Trophoblast cell (in vitro differentiated cells and primary cell): ENCODE measurements at regions not wholly inside any gene's neighbourhood (a gene's known extent, or its start where the extent isn't known, plus 50 kb on each side); places are given as distances from the start of the nearest gene placed in this dataset.
"Not testable (repeated sequence)": the region's sequence is repeated elsewhere in the genome, so short reads cannot be mapped to it uniquely, and the experiment has no call there.

ENCODE experiments used
- DNase-seq, 2 donors: peaks; one replicate each; pipeline ENCODE4 v3.0.0-alpha.2; 2016
- H2AFZ ChIP-seq: 2 replicates; pipeline ENCODE4 v1.6.1; 2013; ENCODE audit warnings: low read length, moderate library complexity, mild to moderate bottlenecking; ENCODE audit not compliant: insufficient read depth, poor library complexity
- H2AK5ac ChIP-seq: 2 replicates; pipeline ENCODE4 v1.6.1; 2013; ENCODE audit warnings: mild to moderate bottlenecking, low read length
- H2BK120ac ChIP-seq: 2 replicates; pipeline ENCODE4 v1.6.1; 2013; ENCODE audit warnings: low read length, mild to moderate bottlenecking, moderate library complexity; ENCODE audit not compliant: insufficient read depth, poor library complexity
- H2BK12ac ChIP-seq: 2 replicates; pipeline ENCODE4 v1.6.1; 2013; ENCODE audit warnings: mild to moderate bottlenecking, low read length, moderate library complexity
- H2BK5ac ChIP-seq: 2 replicates; pipeline ENCODE4 v1.6.1; 2013; ENCODE audit warnings: low read length, low read depth, moderate library complexity, mild to moderate bottlenecking; ENCODE audit not compliant: poor library complexity
- H3K14ac ChIP-seq: 2 replicates; pipeline ENCODE4 v1.6.1; 2013; ENCODE audit warnings: mild to moderate bottlenecking, low read length
- H3K18ac ChIP-seq: 2 replicates; pipeline ENCODE4 v1.6.1; 2013; ENCODE audit warnings: mild to moderate bottlenecking, low read length
- H3K23ac ChIP-seq: 2 replicates; pipeline ENCODE4 v1.6.1; 2013; ENCODE audit warnings: low read length
- H3K27ac ChIP-seq: 2 replicates; pipeline ENCODE4 v1.5.1; 2013; ENCODE audit warnings: low read depth, mild to moderate bottlenecking, inconsistent platforms, low read length, moderate library complexity
- H3K27me3 ChIP-seq: 2 replicates; pipeline ENCODE4 v1.6.1; 2013; ENCODE audit warnings: inconsistent platforms, mild to moderate bottlenecking, low read length, moderate library complexity; ENCODE audit not compliant: insufficient read depth
- H3K36me3 ChIP-seq, 2 experiments: 1 replicate in 1 of 2; 2 replicates in 1 of 2; pipeline ENCODE4 v1.6.1; 2013; ENCODE audit warnings: low read length in 2 of 2, mild to moderate bottlenecking in 2 of 2, moderate library complexity in 1 of 2; ENCODE audit not compliant: insufficient read depth in 2 of 2, control insufficient read depth in 1 of 2
- H3K4ac ChIP-seq: 2 replicates; pipeline ENCODE4 v1.6.1; 2013; ENCODE audit warnings: low read depth, mild to moderate bottlenecking, low read length, moderate library complexity
- H3K4me1 ChIP-seq, 2 experiments: 1 replicate in 1 of 2; 2 replicates in 1 of 2; pipeline ENCODE4 v1.6.1; 2013; ENCODE audit warnings: low read length in 2 of 2, mild to moderate bottlenecking in 2 of 2, moderate library complexity in 1 of 2; ENCODE audit not compliant: insufficient read depth in 2 of 2, control insufficient read depth in 1 of 2
- H3K4me2 ChIP-seq: 2 replicates; pipeline ENCODE4 v1.6.1; 2013; ENCODE audit warnings: inconsistent platforms, mild to moderate bottlenecking, low read length, moderate library complexity
- H3K4me3 ChIP-seq: 2 replicates; pipeline ENCODE4 v1.5.1; 2013; ENCODE audit warnings: mild to moderate bottlenecking, low read depth, low read length, inconsistent platforms
- H3K79me1 ChIP-seq: one replicate; pipeline ENCODE4 v1.6.1; 2013; ENCODE audit warnings: low read length
- H3K79me2 ChIP-seq: 2 replicates; pipeline ENCODE4 v1.6.1; 2013; ENCODE audit warnings: low read length, mild to moderate bottlenecking; ENCODE audit not compliant: control insufficient read depth, insufficient read depth, poor library complexity
- H3K9ac ChIP-seq: 2 replicates; pipeline ENCODE4 v1.6.1; 2013; ENCODE audit warnings: mild to moderate bottlenecking, low read length
- H3K9me3 ChIP-seq: 2 replicates; pipeline ENCODE4 v1.6.1; 2013; ENCODE audit warnings: low read depth, mild to moderate bottlenecking, control low read depth, inconsistent platforms, low read length; ENCODE audit not compliant: insufficient read depth
- H4K12ac ChIP-seq: 2 replicates; pipeline ENCODE4 v1.6.1; 2013; ENCODE audit warnings: low read depth, mild to moderate bottlenecking, low read length, moderate library complexity
- H4K8ac ChIP-seq: 2 replicates; pipeline ENCODE4 v1.6.1; 2013; ENCODE audit warnings: low read depth, mild to moderate bottlenecking, low read length, moderate library complexity
- H4K91ac ChIP-seq: one replicate; pipeline ENCODE4 v1.6.1; 2013; ENCODE audit warnings: low read depth, mild to moderate bottlenecking, low read length, moderate library complexity
- WGBS: extraction: QIAGEN DNeasy Blood & Tissue Kit; methylation state at CpG from one replicate; pipeline ENCODE4 v1.1.7; 2013; ENCODE audit warnings: missing lambda C conversion rate; ENCODE audit not compliant: insufficient read length, insufficient coverage; ENCODE audit errors: extremely low coverage; 5-methylcytosine and 5-hydroxymethylcytosine counted together

DNA sequence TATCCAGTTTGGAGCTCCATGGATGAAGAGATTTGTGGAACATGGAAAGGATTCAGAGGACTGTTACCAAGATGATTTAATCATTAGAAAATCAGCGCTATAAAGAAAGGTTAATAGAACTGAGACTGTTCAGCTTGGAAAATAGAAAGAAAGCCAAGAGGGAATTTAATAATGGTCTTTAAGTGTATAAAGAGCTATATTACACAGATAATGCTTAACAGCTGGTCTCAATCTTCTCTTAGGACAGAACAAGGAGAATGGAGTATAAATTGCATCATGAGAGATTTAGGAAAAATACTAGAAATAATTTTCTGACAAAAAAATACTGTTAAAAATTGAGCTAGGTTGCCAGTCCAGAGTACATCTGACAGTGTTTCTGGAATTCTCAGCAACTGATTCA, 91.3 kb upstream of the MAGEC2 start:
- Histone ChIP-seq H3K36me3 (no peaks in the 10 kb centered on the region), H2BK120ac (no peak overlapping the region), H3K18ac (no peak overlapping the region), H3K4me3 (no peak overlapping the region), H2AFZ (no peak overlapping the region), H2AK5ac (no peak overlapping the region), H2BK12ac (no peak overlapping the region), H3K4ac (no peak overlapping the region), H3K9ac (no peak overlapping the region), H3K14ac (no peak overlapping the region), H3K79me1 (no peaks in the 10 kb centered on the region), H2BK5ac (no peak overlapping the region), H3K23ac (no peak overlapping the region), H3K27me3 (no peaks in the 10 kb centered on the region), H4K8ac (no peak overlapping the region), H3K79me2 (no peaks in the 10 kb centered on the region), H3K27ac (no peak overlapping the region), H4K12ac (no peak overlapping the region), H3K4me2 (no peak overlapping the region), H4K91ac (no peak overlapping the region), H3K4me1 (no peaks in the 10 kb centered on the region), H3K9me3 (no peaks in the 10 kb centered on the region)
- no peak for DNase-seq
- WGBS: no CpG with 5 or more reads among the region's 1 CpG

DNA sequence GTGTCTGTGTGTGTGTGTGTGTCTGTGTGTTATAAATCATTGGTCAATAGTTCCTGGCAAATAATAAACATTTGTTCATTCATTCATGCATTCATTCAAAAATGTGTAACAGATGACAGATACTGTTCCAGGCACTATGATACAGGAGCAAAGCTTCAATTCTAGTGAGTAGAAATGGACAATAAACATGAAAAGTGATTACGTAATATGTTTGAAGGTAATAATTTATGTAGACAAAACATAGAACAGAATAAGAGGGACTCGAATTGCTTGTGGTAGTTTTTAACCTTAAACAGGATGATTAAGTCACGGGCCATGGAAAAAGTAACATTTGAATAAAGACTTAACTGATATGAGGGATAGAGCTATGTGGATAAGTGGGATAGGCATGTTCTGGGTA, 90.1 kb upstream of the MAGEC2 start:
- no peaks in the 10 kb centered on the region for H3K27me3 ChIP-seq
- H3K9ac ChIP-seq: no peak overlapping the region
- H3K79me1 ChIP-seq: no peaks in the 10 kb centered on the region
- H3K36me3 ChIP-seq: no peaks in the 10 kb centered on the region
- no peak overlapping the region for H4K8ac ChIP-seq
- no peak overlapping the region for H3K14ac ChIP-seq
- no peaks in the 10 kb centered on the region for H3K79me2 ChIP-seq
- H4K12ac ChIP-seq: no peak overlapping the region
- H3K23ac ChIP-seq: no peak overlapping the region
- H2AFZ ChIP-seq: no peak overlapping the region
- H3K27ac ChIP-seq: no peak overlapping the region
- H3K18ac ChIP-seq: no peak overlapping the region
- no peak overlapping the region for H3K4ac ChIP-seq
- H4K91ac ChIP-seq: no peak overlapping the region
- no peak overlapping the region for H2BK12ac ChIP-seq
- no peak overlapping the region for H2AK5ac ChIP-seq
- H2BK120ac ChIP-seq: no peak overlapping the region
- H2BK5ac ChIP-seq: no peak overlapping the region
- no peak overlapping the region for H3K4me3 ChIP-seq
- H3K4me1 ChIP-seq: no peaks in the 10 kb centered on the region
- 100% methylated on average over 1 of the region's 3 CpGs for WGBS
- H3K9me3 ChIP-seq: no peaks in the 10 kb centered on the region
- H3K4me2 ChIP-seq: no peak overlapping the region
- DNase-seq: no peak

DNA sequence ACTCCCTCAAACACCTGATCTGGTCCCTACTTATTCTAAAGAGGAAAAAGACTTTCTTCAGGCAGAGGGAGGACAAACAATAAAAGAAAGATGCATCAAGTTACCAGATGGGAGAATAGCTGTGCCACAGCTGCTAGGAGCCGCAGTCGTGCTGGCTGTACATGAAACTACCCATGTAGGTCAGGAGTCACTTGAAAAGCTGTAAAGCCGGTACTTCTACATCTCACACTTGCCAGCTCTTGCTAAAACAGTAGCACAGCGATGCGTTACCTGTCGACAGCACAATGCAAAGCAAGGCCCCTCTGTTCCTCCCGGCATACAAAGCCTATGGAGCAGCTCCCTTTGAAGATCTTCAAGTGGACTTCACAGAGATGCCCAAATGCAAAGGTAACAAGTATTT, 65.1 kb upstream of the MAGEC2 start:
- not testable (repeated sequence) for H2AK5ac ChIP-seq, H3K18ac ChIP-seq, DNase-seq, H3K9me3 ChIP-seq, H4K8ac ChIP-seq, H3K4ac ChIP-seq, H3K79me1 ChIP-seq, H2BK5ac ChIP-seq, H3K4me2 ChIP-seq, H4K91ac ChIP-seq, H3K14ac ChIP-seq, H3K36me3 ChIP-seq, H4K12ac ChIP-seq, H3K27me3 ChIP-seq, H3K79me2 ChIP-seq, H3K9ac ChIP-seq, H3K27ac ChIP-seq, H3K23ac ChIP-seq, H3K4me1 ChIP-seq, H2AFZ ChIP-seq, H2BK12ac ChIP-seq, H3K4me3 ChIP-seq, H2BK120ac ChIP-seq
- WGBS: no CpG with 5 or more reads among the region's 7 CpGs

DNA sequence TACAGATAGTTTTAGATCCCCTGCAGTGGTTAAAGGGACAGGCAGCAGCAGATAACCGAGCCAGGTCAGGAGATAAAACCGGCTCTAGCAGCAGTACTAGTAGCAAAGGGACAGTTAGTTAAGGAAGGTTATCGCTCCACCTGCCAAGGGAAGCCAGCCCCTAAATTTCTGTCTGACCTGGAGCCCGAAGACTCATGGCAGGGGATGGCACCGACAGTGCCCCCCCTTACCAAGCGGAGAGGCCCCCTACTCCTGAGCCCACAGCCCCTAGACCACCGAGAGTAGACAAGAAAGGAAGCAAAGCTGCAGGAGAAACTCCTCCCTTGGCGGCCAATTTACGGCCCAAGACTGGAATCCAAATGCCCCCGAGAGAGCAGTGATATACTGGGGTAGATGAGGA, 61.3 kb upstream of the MAGEC2 start:
- Histone ChIP-seq H3K79me1 (no peaks in the 10 kb centered on the region), H2BK5ac (no peak overlapping the region), H3K27ac (no peak overlapping the region), H3K14ac (no peak overlapping the region), H2BK12ac (no peak overlapping the region), H3K4ac (no peak overlapping the region), H3K23ac (no peak overlapping the region), H4K91ac (no peak overlapping the region), H3K9me3 (no peaks in the 10 kb centered on the region), H3K18ac (no peak overlapping the region), H3K9ac (no peak overlapping the region), H3K4me3 (no peak overlapping the region), H3K36me3 (no peaks in the 10 kb centered on the region), H4K8ac (no peak overlapping the region), H2AFZ (no peak overlapping the region), H4K12ac (no peak overlapping the region), H3K27me3 (no peaks in the 10 kb centered on the region), H3K79me2 (no peaks in the 10 kb centered on the region), H3K4me2 (no peak overlapping the region), H2AK5ac (no peak overlapping the region), H3K4me1 (no peaks in the 10 kb centered on the region), H2BK120ac (no peak overlapping the region)
- WGBS: no CpG with 5 or more reads among the region's 10 CpGs
- DNase-seq: no peak
